Activated gamma-delta T cell (primary cell): ENCODE measurements at regions not wholly inside any gene's neighbourhood (a gene's known extent, or its start where the extent isn't known, plus 50 kb on each side); places are given as distances from the start of the nearest gene placed in this dataset.

Experiments
- DNase-seq: peaks from one replicate; lab custom pipeline; 2025; lab: John Stamatoyannopoulos, UW

DNA sequence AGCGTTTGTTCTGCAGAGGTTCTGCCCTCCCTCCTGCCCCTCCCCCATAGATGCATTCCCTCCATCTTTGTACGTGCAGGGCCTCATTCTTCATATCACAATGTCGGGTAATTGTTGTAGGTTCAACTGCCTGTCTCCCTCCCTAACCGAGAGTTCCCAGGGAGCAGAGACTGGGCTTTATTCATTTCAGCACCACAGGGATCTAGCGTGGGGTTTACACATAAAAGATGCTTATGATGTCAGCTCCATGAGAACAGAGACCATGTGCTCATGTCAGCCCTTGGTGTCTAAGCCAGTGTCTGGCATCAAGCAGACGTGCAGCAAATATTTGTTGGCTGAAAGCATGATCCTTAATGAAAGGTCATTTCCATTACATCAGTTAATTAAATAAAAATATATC, 298.9 kb upstream of the TRIB2 start:
- no peak for DNase-seq

DNA sequence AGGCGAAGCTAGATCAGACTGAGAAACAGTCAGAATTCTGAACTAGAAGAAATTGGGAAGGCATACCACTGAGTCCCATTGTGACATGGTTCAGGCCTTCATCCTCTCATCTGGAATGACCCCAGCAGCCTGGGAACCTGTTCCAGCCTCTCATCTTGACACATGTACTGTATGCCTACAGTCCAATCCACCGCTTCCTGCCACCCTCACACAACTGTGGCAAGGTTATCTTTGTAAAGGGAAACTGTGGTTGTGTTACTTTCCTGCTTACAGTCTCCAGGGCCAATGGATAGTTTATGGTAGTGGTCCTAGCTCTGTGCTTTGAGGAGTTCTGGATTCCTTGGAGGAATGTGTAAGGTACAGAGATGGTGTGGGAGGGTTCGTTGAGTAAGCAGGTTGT, 296.9 kb upstream of the TRIB2 start:
- no peak for DNase-seq

DNA sequence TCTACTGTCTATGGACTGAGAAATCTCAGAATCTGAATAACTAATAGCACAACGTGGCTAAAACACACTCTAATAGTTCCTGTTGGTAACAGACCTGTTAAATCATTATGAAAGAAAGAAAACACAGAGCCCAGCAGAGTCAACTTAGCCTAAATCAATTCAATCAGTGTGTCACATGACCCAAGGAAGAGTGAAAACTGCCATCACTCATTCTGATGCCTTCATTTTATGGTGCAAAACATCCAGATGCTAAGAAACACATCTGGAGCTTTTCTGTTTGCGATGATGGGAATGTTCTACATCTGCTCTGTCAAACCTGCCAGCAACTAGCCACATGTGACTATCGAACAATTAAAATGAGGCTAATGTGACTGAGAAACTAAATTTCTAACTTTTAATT, 295.7 kb upstream of the TRIB2 start:
- no peak for DNase-seq

DNA sequence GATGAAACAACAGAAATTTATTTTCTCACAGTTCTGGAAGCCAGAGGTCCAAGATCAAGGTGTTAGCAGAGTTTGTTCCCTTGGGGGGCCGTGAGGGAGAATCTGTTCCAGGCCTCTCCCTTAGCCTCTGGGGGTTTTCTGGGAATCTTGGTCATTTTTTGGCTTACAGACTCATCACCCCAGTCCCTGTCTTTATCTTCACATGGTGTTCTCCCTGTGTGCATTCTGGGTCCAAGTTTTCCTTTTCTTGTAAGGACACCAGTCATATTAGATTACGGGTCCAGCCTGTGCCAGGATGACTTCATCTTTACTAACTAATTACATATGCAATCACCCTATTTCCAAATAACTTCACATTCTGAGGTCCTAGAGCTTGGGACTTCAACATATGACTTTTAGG, 292.5 kb upstream of the TRIB2 start:
- no peak for DNase-seq

DNA sequence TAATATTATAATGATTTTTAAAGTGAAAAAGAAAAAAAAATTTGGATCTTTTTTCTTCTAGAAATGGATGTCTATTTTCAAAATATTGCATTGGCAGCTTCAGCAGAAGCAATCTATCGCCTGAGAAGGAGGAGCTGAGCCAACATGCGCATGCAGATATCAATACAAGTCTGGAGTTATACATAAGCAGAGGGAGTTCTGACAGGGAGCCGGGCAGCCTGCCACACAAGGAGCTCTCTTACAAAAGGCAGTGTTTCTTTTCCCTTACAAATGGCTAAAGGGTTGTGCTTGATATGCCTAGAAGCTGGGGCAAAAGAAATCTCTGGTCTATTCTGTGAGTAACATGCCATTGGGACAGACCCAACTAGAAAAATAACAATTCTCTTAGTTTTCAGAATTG, 291.9 kb upstream of the TRIB2 start:
- no peak for DNase-seq

DNA sequence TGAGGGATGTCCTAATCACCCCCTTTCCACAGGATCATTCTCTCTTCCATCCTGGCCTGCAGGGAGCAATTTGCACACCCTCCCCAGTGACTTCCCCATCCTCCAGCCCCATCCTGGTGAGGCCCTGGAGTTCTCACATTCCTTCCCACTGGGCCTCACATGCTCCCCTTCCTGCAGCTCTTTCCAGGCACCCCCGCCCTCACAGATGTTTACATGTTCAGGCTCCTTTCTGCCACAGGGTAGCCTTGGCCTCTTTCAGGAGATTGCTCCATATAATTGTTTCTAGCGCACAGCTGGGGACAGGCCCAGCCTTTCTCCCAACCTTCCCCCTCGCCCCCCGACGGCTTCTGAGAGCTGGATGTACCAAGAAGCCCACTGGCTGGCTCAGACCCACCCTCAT, 288.4 kb upstream of the TRIB2 start:
- no peak for DNase-seq

DNA sequence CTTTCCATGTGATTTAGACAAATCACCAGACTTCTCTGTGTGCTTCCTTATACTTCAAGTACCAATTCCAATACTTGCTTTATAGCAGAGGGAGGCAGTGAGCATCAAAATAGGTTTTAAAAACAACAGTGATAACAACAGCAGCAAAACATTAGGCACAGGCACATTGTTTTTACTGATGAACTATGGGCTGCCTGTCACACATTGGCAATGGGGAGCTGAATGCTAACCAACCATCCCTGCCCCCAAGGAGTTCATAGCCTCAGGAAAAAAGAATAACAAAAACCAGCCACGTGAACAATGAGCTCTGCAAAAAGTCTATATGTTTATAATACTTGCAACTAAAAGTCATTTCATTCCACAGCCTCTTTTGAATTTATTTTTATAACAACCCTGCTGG, 287.9 kb upstream of the TRIB2 start:
- no peak for DNase-seq

DNA sequence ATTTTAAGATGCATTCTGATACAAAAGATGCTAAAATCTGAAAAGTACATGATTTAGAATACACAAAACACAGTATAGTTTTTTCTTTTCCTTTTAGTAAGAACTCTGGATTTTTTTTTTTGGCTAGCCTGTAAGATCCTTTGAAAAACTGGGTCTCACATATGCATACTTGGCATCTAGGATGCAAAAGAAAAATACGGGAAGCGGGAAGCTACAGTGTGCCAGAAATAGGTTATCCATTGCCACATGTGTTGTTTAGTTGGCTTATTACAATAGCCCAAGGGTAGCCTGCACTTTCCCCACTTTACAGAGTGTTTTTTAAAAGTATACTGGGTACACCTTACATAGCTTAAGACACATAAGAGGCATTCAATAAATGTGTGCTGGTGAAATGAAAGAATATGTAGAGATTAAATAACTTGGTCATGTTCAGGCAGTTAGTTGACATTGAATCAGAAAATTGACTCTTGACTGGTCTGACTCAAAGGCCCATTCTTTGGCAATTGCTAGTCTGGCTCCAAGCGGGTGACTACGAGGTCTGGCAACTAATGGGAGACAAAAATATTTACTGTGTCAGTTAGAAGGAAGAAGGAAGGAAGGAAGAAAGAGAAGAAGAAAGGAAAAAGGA, 286.8 kb upstream of the TRIB2 start:
- no peak for DNase-seq

DNA sequence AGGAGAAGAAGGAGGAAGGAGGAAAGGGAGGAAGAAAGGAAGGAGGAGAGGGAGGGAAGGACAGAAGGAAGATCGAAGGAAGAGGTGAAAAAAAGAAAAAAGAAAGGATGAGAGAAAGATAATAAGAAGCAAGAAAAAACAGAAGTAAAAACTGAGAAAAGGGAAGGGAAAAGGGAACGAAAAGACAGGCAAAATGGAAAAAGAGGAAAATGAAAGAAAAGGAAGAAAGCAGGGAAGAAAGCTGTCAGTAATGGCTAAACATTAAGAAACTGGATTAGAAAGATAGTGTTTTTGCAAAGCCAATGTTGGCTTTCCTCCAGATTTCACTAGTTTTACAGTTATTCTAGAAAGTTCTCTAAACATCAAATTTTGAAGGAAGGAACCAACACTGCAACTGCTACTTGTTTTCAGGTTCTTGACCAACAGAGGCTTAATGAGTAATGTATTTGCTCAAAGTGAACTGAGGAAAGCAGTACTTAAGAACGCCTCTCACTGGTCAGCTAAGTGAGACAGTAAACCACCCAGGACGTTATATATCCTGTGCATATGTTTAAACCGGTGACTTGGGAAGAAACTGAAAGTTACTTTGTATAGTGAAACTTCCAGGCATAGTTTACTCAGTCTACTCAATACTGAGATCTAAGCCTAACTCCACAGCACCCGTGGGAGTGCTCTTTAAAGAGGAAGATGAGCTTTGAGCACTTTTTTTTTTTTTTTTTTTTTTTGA, 286.2 kb upstream of the TRIB2 start:
- DNase-seq = no peak

DNA sequence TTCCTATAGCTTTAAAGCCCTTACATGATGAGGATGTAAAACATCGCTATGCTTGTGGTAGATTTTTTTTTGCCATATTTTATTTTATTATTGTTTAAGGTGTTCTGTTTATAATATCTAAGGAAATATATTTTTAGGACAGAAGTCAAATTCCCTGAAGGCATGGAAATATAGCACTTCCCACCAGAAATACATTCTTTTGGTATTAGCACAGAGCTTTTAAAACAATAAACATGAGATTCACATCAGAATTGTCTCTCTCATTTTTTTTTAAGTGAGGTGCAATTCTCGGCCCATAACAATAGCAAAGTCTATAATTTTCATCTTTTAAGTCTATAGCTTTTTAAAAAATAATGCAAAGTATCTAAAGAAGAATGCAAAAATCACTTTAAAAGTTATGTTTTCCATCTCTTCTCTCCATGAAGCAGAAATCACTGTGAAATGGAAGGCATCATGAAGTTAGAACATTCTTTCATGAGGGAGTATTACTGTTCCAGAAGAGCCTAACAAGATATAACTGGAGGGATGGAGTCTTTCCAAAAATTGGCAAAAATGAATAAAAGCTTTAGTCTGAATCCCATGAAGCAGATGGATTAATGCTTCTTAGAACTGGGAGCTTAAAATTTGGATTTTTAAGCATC, 283.6 kb upstream of the TRIB2 start:
- DNase-seq = no peak

DNA sequence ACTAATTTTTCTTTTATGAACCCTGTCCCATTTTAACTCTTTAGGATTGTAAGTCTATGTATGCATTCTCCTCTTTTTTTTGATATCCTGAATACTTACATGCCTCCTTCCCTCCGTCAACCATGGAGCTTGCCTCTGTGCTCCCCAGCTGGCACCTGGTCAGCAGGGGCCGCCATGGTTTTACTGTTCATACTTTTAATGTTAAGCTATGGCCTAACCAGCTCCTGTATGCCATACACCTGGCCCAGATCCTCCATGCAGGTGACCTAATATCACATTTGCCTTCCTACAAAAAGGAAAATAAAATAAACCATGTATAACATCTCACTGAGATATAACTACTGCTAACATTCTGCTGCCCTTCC, 283.1 kb upstream of the TRIB2 start:
- DNase-seq = no peak

DNA sequence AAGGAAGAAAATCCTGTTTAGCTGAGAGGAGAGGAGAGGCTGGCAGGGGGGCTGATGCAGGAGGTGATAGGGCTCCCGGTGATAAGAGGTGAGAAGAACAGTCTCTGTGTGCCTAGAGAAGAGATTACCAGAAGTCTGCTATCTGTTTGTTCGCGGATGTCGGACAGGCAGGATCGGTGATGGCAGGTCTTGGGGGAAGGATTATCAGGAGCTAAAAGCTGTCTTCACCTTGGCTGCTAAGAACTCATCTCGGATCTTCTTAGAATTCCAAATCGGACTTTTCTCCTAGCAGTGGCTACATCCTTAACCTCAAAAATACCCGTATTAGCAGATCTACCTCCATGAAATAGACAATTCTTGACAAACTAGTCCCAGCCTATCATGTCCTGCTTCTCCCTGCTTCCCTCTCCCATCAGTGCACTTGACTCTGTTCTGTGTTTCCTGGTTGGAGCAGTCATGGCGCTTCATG, 282.1 kb upstream of the TRIB2 start:
- no peak for DNase-seq

DNA sequence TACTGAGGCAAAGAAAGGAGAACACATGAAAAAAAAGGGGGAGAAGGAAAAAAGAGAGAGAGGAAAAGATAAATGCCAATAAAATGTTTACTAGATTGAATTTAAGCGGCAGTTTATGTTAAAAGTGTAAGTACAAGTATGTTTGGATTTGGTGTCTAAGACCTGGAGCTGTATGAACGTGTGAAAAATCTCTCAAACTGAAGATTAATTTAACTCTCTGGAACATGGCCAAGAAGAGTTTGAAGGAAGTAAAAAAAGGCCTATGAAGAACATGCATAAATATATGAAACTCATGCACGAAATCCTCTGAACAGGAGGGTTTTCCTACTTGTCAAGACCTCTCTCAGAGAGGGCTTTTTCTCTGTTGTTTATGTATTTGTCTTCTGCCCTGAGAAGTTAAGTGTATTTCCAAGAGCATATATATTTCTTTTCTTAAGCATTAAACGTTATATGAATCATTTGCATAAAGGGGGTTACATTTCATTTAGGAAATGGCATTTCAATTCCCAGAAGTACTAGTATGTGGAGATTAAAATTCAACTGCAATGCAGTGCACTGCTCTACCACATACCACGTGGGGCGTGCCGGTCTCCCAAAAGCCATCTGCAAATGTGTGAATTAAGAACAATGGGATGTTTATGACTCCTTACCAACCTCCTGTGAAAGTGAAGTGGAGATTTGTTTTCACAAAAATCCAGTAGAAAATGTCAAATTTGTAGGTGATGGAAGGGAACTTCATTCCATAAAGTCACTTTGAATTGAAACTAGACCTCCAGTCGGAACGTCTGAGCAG, 281.1 kb upstream of the TRIB2 start:
- no peak for DNase-seq

DNA sequence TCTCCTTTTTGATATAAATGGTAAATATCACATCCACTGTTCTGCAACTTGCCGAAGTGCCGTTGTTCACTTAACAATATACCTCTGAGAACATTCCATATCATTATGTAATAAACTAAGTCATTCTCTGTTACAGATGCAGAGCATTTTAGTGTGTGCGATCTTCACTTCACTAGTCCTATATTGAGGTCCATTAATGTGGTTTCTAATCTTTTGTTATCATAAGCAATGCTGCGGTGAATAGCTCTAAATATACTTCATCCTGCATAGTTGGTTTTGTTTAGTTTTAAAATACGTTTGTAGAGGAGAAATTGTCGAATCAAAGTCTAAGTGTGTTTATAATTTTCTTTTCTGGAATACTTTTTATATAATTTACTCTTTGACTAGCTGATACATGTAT, 280.3 kb upstream of the TRIB2 start:
- DNase-seq = no peak

DNA sequence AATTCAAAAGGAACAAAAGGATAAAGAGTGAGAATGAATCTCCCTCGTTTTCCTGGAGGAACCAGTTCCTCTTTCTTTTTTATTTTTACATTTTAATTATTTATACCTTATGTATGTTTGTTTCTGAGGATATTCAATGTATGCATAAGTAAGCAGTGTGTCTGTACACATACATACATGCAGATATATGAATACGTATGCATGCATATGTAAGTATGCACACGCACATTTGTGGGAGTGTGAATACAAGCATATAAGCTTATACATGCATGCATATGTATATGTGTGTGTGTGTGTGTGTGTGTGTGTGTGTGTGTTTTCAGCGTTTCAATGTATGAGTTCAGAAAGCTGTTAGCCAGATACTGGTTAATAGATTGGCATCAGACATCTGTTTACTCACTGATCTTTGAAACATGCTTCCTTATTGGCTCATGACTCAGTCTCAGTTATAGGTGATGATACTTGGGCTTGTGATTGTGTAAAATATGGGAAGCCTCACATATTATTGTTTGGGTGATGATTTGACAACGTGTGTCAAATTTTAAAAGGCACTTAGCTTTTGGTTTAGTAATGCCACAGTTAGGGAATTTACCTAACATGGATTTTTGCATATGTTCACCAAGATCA, 279.7 kb upstream of the TRIB2 start:
- no peak for DNase-seq

DNA sequence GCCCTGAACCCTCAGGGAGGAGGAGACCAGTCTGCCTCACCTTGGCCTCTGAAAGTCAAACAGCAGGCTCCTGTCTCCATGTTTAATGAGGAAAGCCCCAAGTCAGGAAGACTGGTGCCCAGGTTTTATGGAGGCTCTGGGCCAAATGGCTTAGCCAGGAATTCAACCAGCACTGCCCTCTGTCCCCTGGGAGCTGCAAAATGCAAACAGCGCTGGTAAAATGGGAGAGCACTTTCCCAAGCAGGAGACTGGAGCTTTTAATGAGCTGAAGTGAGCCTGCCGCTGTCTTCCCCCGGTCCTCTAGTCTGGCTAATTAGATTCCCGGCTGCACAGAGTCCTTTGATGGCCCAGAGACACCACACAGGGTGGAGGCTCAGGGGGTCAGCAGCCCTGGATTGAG, 276.0 kb upstream of the TRIB2 start:
- DNase-seq = no peak

DNA sequence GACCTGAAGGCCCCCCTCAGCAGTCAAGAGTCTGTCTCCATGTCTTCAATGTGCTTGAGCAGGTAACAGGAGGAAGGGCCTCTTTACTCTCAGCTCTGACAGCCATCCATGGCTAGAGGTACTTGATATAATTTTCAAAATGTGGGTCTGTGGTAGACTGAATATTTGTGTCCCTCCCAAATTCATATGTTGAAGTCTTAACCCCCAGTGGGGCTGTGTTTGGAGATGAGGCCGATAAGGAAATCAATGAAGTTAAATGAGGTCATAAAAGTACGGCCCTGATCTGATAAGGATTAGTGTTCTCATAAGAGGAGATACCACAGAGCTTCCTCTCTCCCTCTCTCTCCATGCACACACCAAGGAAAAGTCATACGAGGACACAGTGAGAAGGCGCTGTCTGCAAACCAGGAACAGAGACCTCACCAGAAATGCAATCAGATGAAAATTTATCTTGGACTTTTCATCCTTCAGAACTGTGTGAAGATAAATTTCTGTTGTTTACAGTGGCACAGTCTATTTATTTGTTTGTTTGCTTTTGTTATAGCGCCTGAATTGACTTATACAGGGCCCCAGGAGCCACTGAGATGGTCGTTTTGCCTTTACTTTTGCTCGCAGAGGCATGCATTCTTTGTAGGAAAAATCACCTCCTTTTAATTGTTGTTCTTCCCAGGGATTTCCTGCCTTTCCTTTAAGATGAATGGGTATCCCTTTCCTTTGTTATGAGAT, 274.8 kb upstream of the TRIB2 start:
- no peak for DNase-seq

DNA sequence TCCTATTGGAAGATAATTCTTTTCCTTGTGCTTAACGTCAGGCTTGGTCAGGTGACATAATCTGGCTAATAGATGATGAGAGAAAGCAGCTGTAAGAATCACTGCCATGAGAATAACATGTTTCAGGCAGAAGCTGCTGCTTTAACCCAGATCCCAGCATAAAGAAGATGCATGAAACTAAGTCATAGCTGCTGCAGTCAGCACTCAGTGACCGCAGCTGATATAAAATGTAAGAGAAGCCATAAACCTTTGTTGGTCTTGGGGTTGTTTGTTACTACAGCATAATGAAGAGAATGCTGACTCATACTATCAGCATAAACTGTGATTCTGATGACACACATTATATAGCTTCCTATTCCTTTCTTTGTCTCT, 274.3 kb upstream of the TRIB2 start:
- no peak for DNase-seq

DNA sequence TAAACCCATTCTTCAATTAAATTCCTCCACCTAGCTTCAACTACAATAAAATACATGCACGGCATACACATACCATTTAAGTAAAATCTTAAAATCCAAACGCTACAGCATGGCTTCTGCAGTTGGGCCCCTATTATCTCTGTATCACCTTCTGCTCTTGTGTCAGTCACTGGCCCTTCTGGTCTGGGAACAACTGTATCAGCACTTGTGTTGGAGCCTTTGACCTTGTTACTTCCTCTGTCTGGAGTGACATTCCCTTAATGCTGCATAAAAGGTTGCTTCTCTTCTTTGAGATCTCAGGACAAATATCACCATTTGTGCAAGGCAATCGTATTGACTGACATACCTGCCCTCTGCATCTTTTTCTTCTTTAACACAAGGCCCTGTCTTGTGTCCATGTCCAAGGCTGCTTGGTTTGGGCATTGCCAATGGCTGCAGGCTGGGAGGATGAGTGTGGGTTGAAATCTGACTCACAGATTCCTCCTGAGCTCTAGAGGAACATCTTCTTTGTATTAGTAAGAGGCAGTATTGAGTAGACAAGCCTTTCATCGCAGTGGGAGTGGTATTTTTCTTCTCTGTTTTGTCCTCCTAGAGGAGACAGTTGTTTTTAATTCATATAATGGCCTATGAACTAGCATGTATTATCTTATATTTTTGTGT, 267.8 kb upstream of the TRIB2 start:
- DNase-seq = no peak

DNA sequence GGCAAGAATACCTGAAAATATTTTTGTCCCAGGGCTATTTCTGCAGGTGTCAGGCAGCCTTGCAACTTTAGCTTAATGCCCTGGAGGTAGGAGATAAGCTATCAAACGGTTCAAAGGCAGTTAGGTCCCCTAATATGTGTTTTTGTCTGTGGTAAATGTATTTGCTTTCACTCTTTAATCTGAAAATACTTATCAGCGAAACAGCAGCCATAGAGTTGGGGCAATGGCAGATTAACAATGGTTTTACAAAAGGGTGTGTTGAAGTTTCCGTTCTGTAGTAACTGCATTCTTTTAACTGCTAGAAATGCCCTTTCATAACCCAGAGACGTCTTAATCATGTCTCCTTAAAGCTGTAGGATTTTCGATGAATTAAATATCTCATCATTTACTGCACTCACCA, 265.0 kb upstream of the TRIB2 start:
- no peak for DNase-seq

DNA sequence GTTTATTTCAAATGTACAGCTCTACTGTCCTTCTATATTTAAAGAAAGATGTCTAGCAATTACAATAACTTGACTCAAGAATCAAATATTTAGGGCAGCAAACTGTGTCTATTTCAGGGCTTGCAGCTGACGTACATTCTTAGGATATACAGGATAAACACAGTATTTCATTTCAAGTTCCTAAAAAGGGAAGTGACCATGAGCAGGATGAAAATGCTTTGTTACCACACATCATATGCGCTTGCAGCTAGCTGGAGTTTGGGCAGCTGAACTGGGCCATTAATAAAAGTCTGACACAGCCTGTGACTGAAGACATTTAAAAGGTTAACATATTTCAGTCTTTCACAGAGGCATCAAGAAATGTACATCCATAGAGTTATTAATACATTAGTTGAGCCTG, 264.6 kb upstream of the TRIB2 start:
- DNase-seq = no peak
